Esophagus squamous epithelium (tissue), 5 donors: ENCODE measurements at regions not wholly inside any gene's neighbourhood (a gene's known extent, or its start where the extent isn't known, plus 50 kb on each side); places are given as distances from the start of the nearest gene placed in this dataset.

ENCODE experiments used
- DNase-seq: peaks from one replicate; lab custom pipeline; 2025; lab: John Stamatoyannopoulos, UW
- H3K27ac ChIP-seq, 4 donors: fragments of 200-600 bp; sonication (generic); one replicate each; pipeline ENCODE4 v1.5.1; 2016 to 2019; ENCODE audit warnings: mild to moderate bottlenecking in 1 of 4
- H3K27me3 ChIP-seq, 4 donors: fragments of 200-600 bp; sonication (generic); 1 replicate in 3 of 4; 2 replicates in 1 of 4; pipeline versions ENCODE4 v1.5.1 to v1.6.0; 2017 to 2021; ENCODE audit warnings: antibody characterized with exemption in 1 of 4
- H3K36me3 ChIP-seq, 3 donors: fragments of 200-600 bp; sonication (generic); one replicate each; pipeline ENCODE4 v1.5.1; 2016 to 2019
- H3K4me1 ChIP-seq, 3 donors: fragments of 200-600 bp; sonication (generic); one replicate each; pipeline ENCODE4 v1.5.1; 2017 to 2019
- H3K4me3 ChIP-seq, 4 donors: fragments of 200-600 bp; sonication (generic); 1 replicate in 3 of 4; 2 replicates in 1 of 4; pipeline ENCODE4 v1.5.1; 2016 to 2019; ENCODE audit warnings: mild to moderate bottlenecking in 2 of 4, moderate library complexity in 1 of 4
- H3K9me3 ChIP-seq, 3 donors: fragments of 200-600 bp; sonication (generic); one replicate each; pipeline ENCODE4 v1.5.1; 2016 to 2019
- CTCF ChIP-seq, 6 experiments: fragments of 450-650 bp in 4 of 6; fragments of 200-600 bp in 2 of 6; sonication (generic) in 2 of 6; IDR thresholded peaks; one replicate each; pipeline ENCODE4 v1.5.1; 2016 to 2019; ENCODE audit warnings: antibody characterized with exemption in 6 of 6, mild to moderate bottlenecking in 4 of 6, moderate library complexity in 4 of 6
- POLR2A ChIP-seq, 4 donors: fragments of 450-650 bp; IDR thresholded peaks; one replicate each; pipeline ENCODE4 v1.6.1; 2017; ENCODE audit warnings: antibody characterized with exemption in 4 of 4, mild to moderate bottlenecking in 4 of 4, moderate library complexity in 3 of 4
- WGBS, 2 donors: methylation state at CpG; one replicate each; pipeline ENCODE4 v1.1.5; 2018; 5-methylcytosine and 5-hydroxymethylcytosine counted together
- intact Hi-C: fragments of 100-400 bp; cut with DNase I; formaldehyde crosslinking; loops from one replicate; pipeline ENCODE4 v1.15.0; 2022
- donor health status: DM: yes; HTN: yes; CAD: no.

DNA sequence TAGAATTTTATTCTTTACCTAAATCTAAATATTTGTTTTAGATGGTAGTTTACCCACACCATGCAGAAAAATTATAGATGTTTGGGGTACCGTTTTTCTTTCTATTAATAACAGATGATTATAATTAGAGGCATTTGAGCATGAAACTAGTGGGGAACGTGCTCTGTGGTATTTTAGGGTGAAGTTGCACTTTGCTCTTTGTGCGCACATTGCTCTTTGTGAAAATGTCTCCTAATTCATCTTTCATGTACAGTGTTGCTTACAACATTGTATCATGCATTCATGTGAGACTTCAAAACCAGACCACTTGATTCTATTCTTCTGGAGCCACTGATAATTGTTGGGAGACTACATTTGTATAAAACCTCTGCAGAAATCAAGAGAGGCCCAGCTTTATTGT lies 449.1 kb upstream of the RGS6 start:
- no peaks in the 10 kb centered on the region for H3K36me3 ChIP-seq
- DNase-seq = no peak

GRCh38 chr14:71485833-71486232 lies 446.4 kb upstream of the RGS6 start:
- no peak overlapping the region for H3K27ac ChIP-seq
- H3K36me3 ChIP-seq = no peaks in the 10 kb centered on the region
- no peaks in the 10 kb centered on the region for H3K9me3 ChIP-seq
- no peaks in the 10 kb centered on the region for H3K4me1 ChIP-seq
- DNase-seq = no peak
- intact Hi-C loops = no loop called here
- H3K4me3 ChIP-seq = no peak overlapping the region
- TF ChIP-seq POLR2A (IDR thresholded peaks at IDR 0.05) (no peak), CTCF (IDR thresholded peaks at IDR 0.05) (no peak)
- WGBS, 2 donors = 91 to 100% methylated on average over 2 of the region's 2 CpGs
- H3K27me3 ChIP-seq = no peaks in the 10 kb centered on the region

More for the DNA sequence above, 449.1 kb upstream of the RGS6 start:
- Histone ChIP-seq H3K4me3 (no peak overlapping the region), H3K9me3 (no peaks in the 10 kb centered on the region), H3K4me1 (no peaks in the 10 kb centered on the region), H3K27me3 (no peaks in the 10 kb centered on the region), H3K27ac (no peak overlapping the region)
- TF ChIP-seq POLR2A (IDR thresholded peaks at IDR 0.05) = no peak
- TF ChIP-seq CTCF (IDR thresholded peaks at IDR 0.05) = no peak
- intact Hi-C loops = no loop called here
- 77 to 86% methylated on average over 3 of the region's 3 CpGs for WGBS, 2 donors

DNA sequence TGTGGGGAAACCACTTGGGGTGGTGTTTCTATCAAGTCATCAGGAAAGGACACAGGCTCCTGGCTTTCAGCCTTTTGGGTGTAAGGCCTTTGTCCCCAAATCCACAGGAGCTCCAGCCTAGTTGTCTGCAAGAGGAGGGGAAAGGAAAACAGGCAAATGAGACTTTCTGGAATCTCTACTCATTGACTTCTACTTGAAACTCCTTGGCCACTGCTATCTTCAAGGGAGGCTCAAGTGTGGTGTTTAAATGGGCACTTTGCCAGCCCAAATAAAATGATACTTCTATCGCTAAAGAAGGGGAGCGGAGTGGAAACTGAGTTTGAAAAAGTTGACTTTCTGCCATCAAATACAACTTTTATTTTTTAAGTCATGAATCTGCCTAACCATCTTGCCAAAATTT lies 445.9 kb upstream of the RGS6 start:
- Histone ChIP-seq H3K36me3 (no peaks in the 10 kb centered on the region), H3K4me3 (no peak overlapping the region), H3K9me3 (no peaks in the 10 kb centered on the region), H3K4me1 (no peaks in the 10 kb centered on the region), H3K27ac (no peak overlapping the region), H3K27me3 (no peaks in the 10 kb centered on the region)
- no peak for DNase-seq
- TF ChIP-seq POLR2A (IDR thresholded peaks at IDR 0.05) = no peak
- TF ChIP-seq CTCF (IDR thresholded peaks at IDR 0.05) = no peak
- WGBS, 2 donors = 86 to 91% methylated on average over 2 of the region's 2 CpGs
- intact Hi-C loops = no loop called here

DNA sequence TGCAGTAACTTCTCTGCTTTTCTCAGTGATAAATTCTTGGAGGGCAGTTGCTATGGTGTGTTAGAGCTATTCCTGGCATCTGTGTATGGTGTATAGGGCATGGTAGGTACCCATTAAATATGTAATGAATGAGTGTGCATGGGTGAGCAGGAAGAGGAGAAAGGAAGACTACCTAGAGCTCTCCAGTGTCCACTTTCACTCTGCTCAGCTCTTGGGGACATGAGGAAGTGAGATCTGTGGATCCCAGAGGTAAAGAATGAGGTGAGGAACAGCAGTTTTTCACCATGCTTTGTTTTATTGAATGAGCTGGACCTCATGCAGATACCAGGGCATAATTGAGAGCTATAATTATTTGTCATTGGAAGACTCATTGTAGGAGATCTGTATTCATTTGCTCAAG lies 444.8 kb upstream of the RGS6 start:
- Histone ChIP-seq H3K36me3 (no peaks in the 10 kb centered on the region), H3K27ac (no peak overlapping the region), H3K27me3 (no peaks in the 10 kb centered on the region), H3K4me1 (no peaks in the 10 kb centered on the region), H3K4me3 (no peak overlapping the region), H3K9me3 (no peaks in the 10 kb centered on the region)
- TF ChIP-seq CTCF (IDR thresholded peaks at IDR 0.05) (no peak), POLR2A (IDR thresholded peaks at IDR 0.05) (no peak)
- DNase-seq = no peak
- intact Hi-C loops = no loop called here

DNA sequence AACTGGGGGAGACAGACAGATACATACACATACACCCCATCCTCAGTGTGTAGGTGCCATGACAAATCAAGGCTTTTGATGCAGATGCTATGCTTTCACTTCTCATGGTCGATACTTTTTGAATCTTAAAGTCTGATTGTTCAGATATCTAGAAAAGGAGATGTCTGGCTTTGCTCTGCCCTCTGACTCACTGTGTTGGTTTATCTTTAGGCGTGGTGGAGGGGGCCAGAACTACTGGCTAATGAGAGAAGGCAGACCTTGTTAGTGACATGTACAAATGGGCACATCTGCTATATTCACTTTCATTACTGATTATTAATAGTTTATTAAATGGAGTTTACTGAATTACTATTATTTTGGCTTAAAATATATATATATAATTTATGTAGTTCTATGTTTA lies 444.3 kb upstream of the RGS6 start:
- WGBS, 2 donors = 45% methylated on average over 2 of the region's 2 CpGs
- Histone ChIP-seq H3K27ac (no peak overlapping the region), H3K4me1 (no peaks in the 10 kb centered on the region), H3K27me3 (no peaks in the 10 kb centered on the region), H3K9me3 (no peaks in the 10 kb centered on the region), H3K36me3 (no peaks in the 10 kb centered on the region), H3K4me3 (no peak overlapping the region)
- no peak for TF ChIP-seq POLR2A (IDR thresholded peaks at IDR 0.05)
- no peak for TF ChIP-seq CTCF (IDR thresholded peaks at IDR 0.05)
- intact Hi-C loops = no loop called here
- DNase-seq = no peak
